CD4-positive, alpha-beta T cell treated with Interleukin-4 for 1 hour (primary cell): ENCODE measurements at regions not wholly inside any gene's neighbourhood (a gene's known extent, or its start where the extent isn't known, plus 50 kb on each side); places are given as distances from the start of the nearest gene placed in this dataset.
"Not testable (repeated sequence)": the region's sequence is repeated elsewhere in the genome, so short reads cannot be mapped to it uniquely, and the experiment has no call there.

Experiments
- DNase-seq, 2 donors: peaks; one replicate each; pipeline ENCODE4 v3.0.0-alpha.2; 2020 to 2022

DNA sequence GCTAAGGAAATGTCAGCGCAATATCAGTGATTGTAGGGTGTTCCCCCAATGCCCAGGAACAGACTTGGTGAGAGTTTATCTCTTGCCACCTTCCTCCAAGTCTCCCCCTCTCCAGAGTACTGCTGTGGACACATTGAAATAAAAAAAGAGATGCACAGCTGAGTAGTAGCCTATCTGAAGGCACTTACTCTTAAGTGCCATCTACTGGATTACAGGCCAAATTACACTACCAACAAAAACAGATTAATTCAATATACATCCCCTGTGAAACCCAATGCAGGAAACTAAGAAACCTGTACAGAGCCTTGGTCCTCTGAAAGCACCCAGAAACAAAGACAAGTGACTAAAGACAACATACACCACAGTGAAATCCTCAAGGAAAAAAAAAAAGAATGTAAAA lies 460.3 kb downstream of the ZIC3 start:
- no peak for DNase-seq

- no peak for DNase-seq
These were observed 465.8 kb downstream of the ZIC3 start for GRCh38 chrX:138031715-138032114.

DNA sequence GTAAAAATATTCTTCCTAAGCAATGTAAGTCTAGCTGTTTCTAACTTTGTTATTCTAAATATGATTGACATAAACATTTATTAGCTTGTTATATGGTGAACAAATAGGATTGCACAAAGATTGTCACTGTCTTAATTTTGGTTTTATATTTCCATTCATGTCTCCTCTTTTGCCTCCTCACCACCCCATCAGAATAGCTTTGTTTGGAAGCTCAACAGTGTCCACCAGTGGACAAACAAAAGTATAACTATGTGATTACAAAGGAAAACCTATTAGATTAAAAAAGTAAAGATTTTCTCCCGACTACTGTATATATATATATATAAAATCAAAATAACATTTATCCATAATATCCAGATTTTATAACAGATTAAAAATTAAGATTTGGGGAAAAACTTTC lies 468.2 kb downstream of the ZIC3 start:
- no peak for DNase-seq

GRCh38 chrX:138037548-138037947 lies 471.6 kb downstream of the ZIC3 start:
- no peak for DNase-seq

DNA sequence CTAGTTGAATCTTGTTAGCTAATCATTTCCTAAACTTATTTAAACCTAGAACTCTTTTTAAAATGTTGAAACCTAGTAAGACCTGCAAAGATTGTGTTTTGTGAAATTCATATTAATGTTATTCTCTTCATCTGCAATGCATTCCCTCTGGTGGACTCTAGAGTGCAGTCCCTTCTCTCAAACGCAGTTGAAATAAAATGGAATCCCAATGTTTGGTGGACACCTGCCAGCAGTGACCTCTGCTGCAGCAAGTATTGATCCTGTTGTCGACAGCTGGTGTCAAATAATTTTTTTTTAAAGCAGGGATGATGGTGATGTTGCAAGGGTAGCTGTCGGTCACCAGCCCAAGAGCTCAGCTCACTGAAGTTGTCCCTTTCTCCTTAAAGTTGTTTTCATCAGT lies 492.0 kb downstream of the ZIC3 start:
- DNase-seq: no peak

DNA sequence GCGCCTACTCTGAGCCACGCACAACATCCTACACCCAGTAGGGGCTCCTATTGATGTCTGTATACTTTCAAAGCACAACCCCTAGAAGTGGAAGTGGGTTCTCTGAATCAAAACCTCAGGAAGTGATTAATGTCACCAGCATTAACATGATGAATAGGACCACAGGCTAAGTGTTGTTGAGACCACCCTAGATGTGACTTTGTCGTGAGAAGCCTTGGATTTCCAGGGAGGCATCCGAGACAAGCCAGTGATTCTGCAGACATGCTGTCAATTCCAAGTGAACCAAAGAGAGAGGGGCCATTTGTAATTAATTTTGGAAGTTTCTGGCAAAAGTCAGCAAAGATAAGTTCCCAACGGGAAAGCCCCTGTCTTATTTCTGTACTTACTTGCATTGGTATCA lies 493.0 kb downstream of the ZIC3 start:
- DNase-seq: no peak

DNA sequence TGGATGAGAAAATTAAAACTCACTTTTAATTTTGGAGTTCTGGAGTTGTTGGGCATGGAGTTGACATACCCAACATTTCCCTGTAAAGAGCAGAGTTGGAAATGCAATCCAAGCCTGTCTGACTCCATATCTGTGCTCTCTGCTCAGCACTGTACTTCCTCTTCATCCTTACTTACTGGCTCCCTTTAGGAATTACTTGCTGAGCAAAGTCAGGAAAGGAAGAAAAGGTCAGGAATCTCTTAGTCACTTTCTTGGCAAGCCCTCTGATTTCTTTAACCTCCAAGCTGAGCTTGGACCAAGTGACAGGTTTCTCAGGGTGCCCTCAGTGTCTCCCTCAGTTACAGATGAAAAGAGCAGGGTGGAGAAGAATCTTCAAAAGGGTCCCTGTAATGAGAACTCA lies 501.5 kb downstream of the ZIC3 start:
- no peak for DNase-seq

- no peak for DNase-seq
These were observed 507.7 kb downstream of the ZIC3 start for GRCh38 chrX:138073626-138074025.

GRCh38 chrX:138082251-138082650 lies 516.3 kb downstream of the ZIC3 start:
- no peak for DNase-seq

DNA sequence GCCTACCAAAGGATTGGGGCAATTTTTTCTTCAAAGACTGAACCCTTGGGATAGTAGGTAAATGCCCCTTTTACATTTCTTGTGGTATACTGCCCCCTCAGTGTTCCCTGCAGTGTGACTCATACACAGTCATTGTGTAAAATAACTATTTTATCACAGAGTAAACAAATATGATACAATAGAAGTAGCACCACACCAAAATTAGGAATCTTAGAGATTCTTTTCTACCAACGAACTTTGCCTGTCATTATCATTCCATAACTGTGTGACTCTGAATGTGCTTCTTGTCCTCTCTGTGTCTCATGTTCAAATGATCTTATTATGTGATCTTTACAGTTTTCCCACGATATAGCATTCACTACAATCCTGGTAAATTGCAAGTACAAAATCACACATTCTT lies 517.0 kb downstream of the ZIC3 start:
- DNase-seq: no peak

DNA sequence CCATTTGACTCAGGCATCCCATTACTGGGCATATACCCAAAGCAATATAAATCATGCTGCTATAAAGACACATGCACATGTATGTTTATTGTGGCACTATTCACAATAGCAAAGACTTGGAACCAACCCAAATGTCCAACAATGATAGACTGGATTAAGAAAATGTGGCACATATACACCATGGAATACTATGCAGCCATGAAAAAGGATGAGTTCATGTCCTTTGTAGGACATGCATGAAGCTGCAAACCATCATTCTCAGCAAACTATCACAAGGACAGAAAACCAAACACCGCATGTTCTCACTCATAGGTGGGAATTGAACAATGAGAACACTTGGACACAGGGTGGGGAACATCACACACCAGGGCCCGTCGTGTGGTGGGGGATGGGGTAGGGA lies 545.0 kb downstream of the ZIC3 start:
- not testable (repeated sequence) for DNase-seq

DNA sequence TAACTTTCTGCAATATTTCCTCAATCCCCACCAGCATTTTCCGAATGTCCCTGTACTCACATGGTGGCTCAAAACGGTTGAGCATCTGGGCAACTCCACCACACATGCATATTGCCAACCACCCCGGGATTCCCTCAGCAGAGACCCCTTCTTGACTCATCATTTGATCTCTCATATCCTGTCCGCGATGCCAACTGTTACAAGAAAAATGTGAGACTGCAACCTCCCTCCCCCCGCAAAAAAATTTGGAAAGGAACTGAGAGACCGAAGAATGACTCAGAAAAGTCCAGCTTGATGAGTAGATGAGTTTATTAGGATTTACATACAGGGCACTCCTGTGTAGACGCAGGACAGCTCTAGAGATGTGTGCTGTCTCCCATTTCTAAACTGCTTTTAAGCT lies 561.4 kb downstream of the ZIC3 start:
- DNase-seq: no peak

DNA sequence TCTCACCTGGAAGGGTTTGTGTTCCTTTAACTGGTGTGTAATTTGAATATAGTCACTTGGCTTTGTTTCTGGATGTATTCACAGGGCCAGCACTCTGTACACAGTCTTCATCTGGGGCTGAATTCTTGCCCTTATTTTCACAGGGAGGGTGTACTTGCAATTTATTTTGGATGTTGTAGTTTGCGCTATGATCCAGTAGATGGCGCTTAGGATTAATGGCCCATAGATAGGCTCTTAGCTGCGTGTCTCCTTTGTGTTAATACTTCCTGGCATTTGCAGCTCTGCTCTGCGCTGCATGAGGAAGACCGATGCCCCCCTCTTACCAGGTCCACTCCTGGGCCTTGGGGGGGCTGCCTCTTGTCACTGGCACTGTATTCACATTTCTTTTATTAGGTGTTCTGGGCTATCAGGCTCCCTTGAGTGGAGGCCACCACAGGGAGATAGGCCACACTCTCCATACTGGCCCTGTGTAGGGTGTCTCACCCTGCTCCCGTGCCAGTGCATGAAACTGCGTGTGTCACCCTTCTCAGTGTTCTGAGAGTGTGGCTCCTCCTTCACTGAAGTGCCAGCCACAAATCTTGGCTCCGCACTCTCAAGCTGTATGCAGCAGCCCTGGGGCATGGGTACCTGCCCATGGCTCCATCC lies 562.2 kb downstream of the ZIC3 start:
- DNase-seq: peak in 1 of 2 donors; percentile 1

DNA sequence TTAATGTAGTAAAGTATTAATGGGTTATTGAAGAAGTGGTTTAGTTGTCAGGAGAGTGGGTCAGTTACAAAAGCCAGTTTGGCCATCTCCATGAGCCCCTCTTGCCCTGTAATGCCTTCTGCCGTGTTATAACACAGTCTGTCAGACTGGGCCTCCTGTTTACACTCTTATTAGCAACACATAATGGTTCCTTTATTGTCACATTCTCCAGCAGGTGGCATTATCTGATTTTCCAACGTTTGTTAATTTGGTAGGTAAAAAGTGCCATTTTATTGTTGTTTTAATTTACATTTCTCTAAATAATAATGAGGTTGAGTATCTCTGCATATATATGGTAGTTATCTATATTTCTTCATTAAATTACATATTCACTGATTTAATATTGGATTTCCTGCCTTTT lies 560.8 kb downstream of the FGF13 start:
- DNase-seq: no peak

DNA sequence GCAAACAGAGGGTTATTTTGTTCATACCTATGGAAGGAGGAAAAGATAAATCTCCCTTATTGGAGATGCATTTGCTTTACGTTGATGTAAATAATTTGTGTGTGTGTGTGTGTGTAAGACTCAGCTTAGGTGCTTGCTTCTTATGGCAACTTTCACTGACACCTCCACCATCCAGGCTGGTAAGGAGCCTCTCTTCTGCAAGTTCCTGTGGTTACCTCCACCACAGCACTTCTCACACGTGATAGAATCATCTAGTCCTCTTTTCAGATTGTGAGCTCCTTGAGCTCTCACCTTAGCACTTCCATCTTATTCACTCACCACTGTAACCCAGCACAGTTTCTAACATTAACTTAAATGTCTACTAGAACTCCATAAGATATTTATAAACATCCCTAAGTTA lies 553.7 kb downstream of the FGF13 start:
- DNase-seq: no peak

GRCh38 chrX:138191998-138192397 lies 519.5 kb downstream of the FGF13 start:
- DNase-seq: no peak

- DNase-seq: no peak
These were observed 481.8 kb downstream of the FGF13 start for GRCh38 chrX:138229718-138230117.

DNA sequence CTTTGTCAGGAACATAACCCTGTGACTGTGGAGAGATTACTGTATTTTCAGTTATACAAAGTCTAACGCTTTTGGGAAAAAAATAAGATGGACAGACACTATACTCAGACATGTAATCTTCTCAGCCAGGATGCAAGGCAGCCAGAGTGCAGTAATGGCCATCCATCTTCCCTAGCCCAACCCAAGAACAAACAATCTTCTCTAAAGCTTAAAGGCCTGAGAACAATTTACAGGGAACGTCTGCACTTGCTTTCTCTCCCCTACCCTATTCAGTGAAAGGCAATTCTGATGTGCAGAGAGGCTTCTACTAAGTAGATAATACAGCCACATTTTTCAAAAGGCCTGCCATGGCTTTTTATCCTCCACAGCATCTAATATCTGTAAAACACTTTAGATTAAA lies 471.3 kb downstream of the FGF13 start:
- DNase-seq: no peak

- DNase-seq: no peak
These were observed 457.5 kb downstream of the FGF13 start for GRCh38 chrX:138254001-138254400.

- no peak for DNase-seq
These were observed 456.1 kb downstream of the FGF13 start for GRCh38 chrX:138255373-138255772.

DNA sequence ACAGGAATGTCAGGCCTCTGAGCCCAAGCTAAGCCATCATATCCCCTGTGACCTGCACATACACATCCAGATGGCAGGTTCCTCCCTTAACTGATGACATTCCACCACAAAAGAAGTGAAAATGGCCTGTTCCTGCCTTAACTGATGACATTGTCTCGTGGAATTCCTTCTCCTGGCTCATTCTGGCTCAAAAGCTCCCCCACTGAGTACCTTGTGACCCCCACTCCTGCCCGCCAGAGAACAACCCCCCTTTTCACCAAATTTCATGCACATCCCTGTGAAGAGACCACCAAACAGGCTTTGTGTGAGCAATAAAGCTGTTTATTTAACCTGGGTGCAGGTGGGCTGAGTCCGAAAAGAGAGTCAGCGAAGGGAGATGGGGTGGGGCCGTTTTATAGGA lies 447.4 kb downstream of the FGF13 start:
- not testable (repeated sequence) for DNase-seq

DNA sequence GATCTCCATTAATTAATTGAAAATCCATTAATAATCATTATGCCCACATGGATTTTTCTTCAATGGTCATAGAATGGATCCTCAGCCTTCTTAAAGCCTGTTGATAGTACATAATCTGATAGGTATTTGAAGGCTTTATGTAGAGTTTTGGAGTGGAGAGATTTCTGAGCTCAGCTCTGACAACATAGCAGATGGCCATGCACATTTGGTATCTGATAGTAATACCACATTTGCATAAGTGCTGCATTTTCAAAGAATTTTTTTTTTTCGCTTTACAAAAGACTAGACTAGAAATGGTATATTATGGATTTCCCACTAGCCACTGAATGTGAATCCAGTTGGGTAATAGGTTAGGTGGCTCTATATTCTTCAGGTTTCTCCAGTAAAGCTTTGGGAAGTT lies 440.6 kb downstream of the FGF13 start:
- no peak for DNase-seq

- DNase-seq: not testable (repeated sequence)
These were observed 428.8 kb downstream of the FGF13 start for GRCh38 chrX:138282598-138283150.

GRCh38 chrX:138287205-138287877 lies 424.2 kb downstream of the FGF13 start:
- DNase-seq: no peak

GRCh38 chrX:138294951-138295350 lies 416.6 kb downstream of the FGF13 start:
- no peak for DNase-seq
